Pancreas (tissue), 10 donors: ENCODE measurements at regions not wholly inside any gene's neighbourhood (a gene's known extent, or its start where the extent isn't known, plus 50 kb on each side); places are given as distances from the start of the nearest gene placed in this dataset.

Experiments
- ATAC-seq, 4 donors: fragments of 200-7000 bp; cut with Tn5 transposase; one replicate each; pipeline versions ENCODE4 v1.8.0 to v1.9.1; 2020; ENCODE audit warnings: mild to moderate bottlenecking in 4 of 4, moderate library complexity in 4 of 4
- DNase-seq, 6 donors: peaks; one replicate each; pipeline ENCODE4 v3.0.0-alpha.2; 2020
- FAIRE-seq: peaks from 2 replicates; lab custom pipeline; 2012; peaks lifted over from hg19 to GRCh38; lab: Jason Lieb, UNC
- H3K27ac ChIP-seq, 4 donors: fragments of 200-600 bp; sonication (generic); 1 replicate in 3 of 4; 2 replicates in 1 of 4; pipeline versions ENCODE4 v1.5.0 to v1.8.0; 2020
- H3K27me3 ChIP-seq, 4 donors: fragments of 200-600 bp; one replicate each; pipeline ENCODE4 v1.8.0; 2021
- H3K36me3 ChIP-seq, 3 donors: fragments of 200-600 bp; sonication (generic) in 1 of 3; one replicate each; pipeline versions ENCODE4 v1.5.0 to v1.8.0; 2020 to 2021
- H3K4me1 ChIP-seq, 3 donors: fragments of 200-600 bp; one replicate each; pipeline ENCODE4 v1.8.0; 2021
- H3K4me3 ChIP-seq, 4 donors: fragments of 200-600 bp; sonication (generic) in 2 of 4; one replicate each; pipeline versions ENCODE4 v1.5.0 to v1.8.0; 2020 to 2021
- H3K9me3 ChIP-seq, 4 donors: fragments of 200-600 bp; one replicate each; pipeline ENCODE4 v1.8.0; 2021
- WGBS, 2 donors: extraction: QIAGEN DNeasy Blood & Tissue Kit; methylation state at CpG; one replicate each; pipeline ENCODE4 v1.1.7; 2013; 5-methylcytosine and 5-hydroxymethylcytosine counted together
- intact Hi-C, 3 donors: fragments of 100-400 bp; cut with DNase I; formaldehyde crosslinking; loops; one replicate each; pipeline versions ENCODE4 v1.11.1 to v1.14.2; 2022
- TF ChIP-seq, protein P1 (sequence below), 4 donors: fragments of 200-600 bp; sonication (generic) in 3 of 4; IDR thresholded peaks; one replicate each; pipeline versions ENCODE4 v1.5.0 to v1.8.0; 2021; ENCODE audit warnings: antibody characterized with exemption in 4 of 4
- donor health status: healthy with polysubstance abuse.
- donor health status: DM: no; HTN: no; CAD: no; lungs with moderate emphysema.
- donor health status: DM: no; HTN: no; CAD: no.
- donor health status: control.
- donor health status: control.
- donor health status: Bipolar disorder and iron deficiency.
- donor health status: DM: yes; HTN: yes; CAD: no.
- donor health status: DM: no; HTN: no; CAD: no.
- donor health status: DM: no; HTN: no; CAD: no.
- donor health status: DM: yes; HTN: yes; CAD: no.

DNA sequence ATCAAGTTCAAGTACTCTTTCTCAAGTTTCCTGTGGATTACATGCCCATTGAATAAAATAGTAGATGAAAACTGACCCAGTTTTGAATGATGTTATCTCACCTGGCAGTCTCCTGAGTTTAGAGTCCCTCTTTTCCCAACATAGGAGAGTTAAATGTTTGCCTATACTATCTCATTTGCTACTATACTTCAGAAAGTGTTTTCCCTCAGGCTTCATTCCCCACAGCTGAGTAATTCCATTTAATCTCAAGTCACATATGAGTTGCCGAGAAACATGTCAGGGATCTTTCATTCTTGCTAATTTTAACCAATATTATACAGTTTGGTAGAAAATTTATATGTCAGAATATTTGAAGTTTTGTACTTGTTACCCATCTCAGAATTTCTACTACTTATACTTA lies 150.4 kb upstream of the CDH19 start:
- DNase-seq (no peak), FAIRE-seq (no peak), ATAC-seq (no peak)
- TF ChIP-seq, protein P1, sequence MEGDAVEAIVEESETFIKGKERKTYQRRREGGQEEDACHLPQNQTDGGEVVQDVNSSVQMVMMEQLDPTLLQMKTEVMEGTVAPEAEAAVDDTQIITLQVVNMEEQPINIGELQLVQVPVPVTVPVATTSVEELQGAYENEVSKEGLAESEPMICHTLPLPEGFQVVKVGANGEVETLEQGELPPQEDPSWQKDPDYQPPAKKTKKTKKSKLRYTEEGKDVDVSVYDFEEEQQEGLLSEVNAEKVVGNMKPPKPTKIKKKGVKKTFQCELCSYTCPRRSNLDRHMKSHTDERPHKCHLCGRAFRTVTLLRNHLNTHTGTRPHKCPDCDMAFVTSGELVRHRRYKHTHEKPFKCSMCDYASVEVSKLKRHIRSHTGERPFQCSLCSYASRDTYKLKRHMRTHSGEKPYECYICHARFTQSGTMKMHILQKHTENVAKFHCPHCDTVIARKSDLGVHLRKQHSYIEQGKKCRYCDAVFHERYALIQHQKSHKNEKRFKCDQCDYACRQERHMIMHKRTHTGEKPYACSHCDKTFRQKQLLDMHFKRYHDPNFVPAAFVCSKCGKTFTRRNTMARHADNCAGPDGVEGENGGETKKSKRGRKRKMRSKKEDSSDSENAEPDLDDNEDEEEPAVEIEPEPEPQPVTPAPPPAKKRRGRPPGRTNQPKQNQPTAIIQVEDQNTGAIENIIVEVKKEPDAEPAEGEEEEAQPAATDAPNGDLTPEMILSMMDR (IDR thresholded peaks at IDR 0.05), result no peak
- intact Hi-C loops, result no loop called here
- Histone ChIP-seq H3K9me3 (no peaks in the 10 kb centered on the region), H3K4me3 (no peak overlapping the region), H3K27me3 (no peaks in the 10 kb centered on the region), H3K4me1 (no peaks in the 10 kb centered on the region), H3K36me3 (no peaks in the 10 kb centered on the region), H3K27ac (no peak overlapping the region)
- 49 to 53% methylated on average over 1 of the region's 1 CpG for WGBS, 2 donors

DNA sequence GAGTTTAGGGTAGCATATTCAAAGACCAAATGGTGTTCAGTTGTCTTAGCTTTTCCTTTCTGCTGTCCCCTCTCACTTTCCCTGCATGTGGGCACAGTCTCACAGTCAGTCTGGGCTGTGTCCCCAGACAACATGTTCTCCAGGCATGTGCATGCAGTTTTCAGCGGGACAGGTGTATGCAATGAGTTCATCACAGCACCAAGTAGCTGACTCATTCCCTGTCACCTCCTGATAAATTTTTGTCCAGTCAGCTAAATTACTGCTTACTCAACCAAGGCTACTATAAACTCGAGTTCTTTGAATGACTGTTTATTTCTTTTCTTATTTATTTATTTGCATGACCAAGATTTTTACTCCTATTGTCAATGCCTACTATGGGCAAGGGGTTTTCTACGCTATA lies 148.8 kb upstream of the CDH19 start:
- intact Hi-C loops, result no loop called here
- TF ChIP-seq, protein P1 (IDR thresholded peaks at IDR 0.05), result no peak
- ATAC-seq, result peak; percentile 53 to 77 (median 73)
- no peak for FAIRE-seq
- Histone ChIP-seq H3K27me3 (no peaks in the 10 kb centered on the region), H3K36me3 (no peaks in the 10 kb centered on the region), H3K27ac (no peak overlapping the region), H3K4me3 (no peak overlapping the region), H3K4me1 (no peaks in the 10 kb centered on the region), H3K9me3 (no peaks in the 10 kb centered on the region)
- WGBS, 2 donors, result 49 to 52% methylated on average over 3 of the region's 3 CpGs
- no peak for DNase-seq

DNA sequence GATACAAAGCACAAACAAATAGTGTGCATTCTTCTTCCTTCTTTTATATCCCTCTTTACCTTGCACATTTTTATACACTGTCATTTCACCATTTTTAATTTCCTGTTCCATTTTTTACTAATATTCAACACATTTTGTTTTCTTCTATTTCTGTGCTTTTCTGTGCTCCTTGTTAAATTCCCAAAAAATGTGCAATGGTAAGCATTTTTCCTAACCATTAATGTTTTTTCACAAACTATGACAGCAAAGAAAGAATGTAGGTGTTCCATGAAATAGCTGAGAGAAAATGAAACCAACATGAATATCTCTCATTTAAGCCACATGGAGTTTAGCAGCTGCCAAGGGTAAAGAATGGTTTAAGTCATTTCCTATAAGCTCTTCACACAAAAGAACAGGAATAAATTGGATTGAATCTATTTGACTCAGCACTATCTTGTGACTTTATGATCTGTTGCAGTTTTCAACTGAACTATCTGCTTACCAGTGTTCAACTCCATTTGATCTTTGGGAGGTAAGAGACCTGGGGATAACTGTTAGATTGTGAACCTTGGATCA lies 145.7 kb upstream of the CDH19 start:
- intact Hi-C loops, result loop anchor here in 1 of 3 donors (5.0 kb wide), 1 partner anchor 187 kb away; no protein-coding TSS in a partner anchor
- no peak overlapping the region for H3K27ac ChIP-seq
- H3K4me3 ChIP-seq, result no peak overlapping the region
- DNase-seq (no peak), ATAC-seq (no peak), FAIRE-seq (no peak)
- no peaks in the 10 kb centered on the region for H3K36me3 ChIP-seq
- no peaks in the 10 kb centered on the region for H3K9me3 ChIP-seq
- H3K4me1 ChIP-seq, result no peaks in the 10 kb centered on the region
- H3K27me3 ChIP-seq, result no peaks in the 10 kb centered on the region
- TF ChIP-seq, protein P1 (IDR thresholded peaks at IDR 0.05), result peak in 1 of 4 donors; percentile 5

DNA sequence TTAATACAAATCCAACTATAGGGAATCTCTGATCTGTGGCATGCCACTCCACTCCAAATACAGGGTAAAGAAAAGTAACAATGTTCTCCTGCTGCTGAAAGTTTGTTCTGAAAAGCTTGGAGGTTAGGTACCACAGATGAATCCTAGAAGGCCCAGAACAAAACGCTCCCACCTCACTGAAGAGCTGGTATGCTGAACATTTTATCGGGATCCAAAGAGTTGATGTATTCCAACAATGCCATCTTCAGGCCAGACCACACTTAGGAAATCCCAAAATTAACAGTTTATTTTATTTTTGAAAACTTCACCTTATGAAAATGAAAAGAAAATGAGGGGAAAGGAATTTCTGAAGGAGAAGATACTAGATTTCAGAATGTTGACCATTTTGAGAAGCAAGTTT lies 145.1 kb upstream of the CDH19 start:
- DNase-seq, result no peak
- intact Hi-C loops, result loop anchor here in 1 of 3 donors (5.0 kb wide), 1 partner anchor 187 kb away; no protein-coding TSS in a partner anchor
- Histone ChIP-seq H3K4me3 (no peak overlapping the region), H3K36me3 (no peaks in the 10 kb centered on the region), H3K9me3 (no peaks in the 10 kb centered on the region), H3K27ac (no peak overlapping the region), H3K27me3 (no peaks in the 10 kb centered on the region), H3K4me1 (no peaks in the 10 kb centered on the region)
- TF ChIP-seq, protein P1 (IDR thresholded peaks at IDR 0.05), result peak in 2 of 4 donors; percentile 10 to 15
- ATAC-seq, result peak; percentile 40 to 82 (median 77)
- no peak for FAIRE-seq
- WGBS, 2 donors, result 18 to 25% methylated on average over 2 of the region's 2 CpGs

DNA sequence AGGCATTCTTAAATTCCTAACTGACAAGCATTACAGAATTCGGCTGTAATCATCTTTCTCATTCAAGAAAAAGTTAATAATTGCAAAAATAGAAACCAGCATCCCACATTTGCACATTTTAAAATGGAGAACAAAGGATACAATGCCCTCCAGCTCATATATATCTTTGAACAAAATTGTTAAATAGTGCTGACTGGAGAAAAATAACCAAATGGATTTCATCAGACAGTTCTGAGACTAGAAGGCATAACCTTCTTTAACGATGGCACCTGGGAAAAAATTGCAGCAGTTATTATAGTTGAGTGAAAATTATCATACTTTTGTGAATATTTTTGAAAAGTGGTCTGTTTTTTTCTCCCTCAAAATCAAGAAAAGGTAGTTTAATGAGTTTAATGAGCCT lies 138.9 kb upstream of the CDH19 start:
- intact Hi-C loops, result no loop called here
- Histone ChIP-seq H3K4me3 (no peak overlapping the region), H3K9me3 (no peaks in the 10 kb centered on the region), H3K4me1 (no peaks in the 10 kb centered on the region), H3K27ac (no peak overlapping the region), H3K36me3 (no peaks in the 10 kb centered on the region), H3K27me3 (no peaks in the 10 kb centered on the region)
- FAIRE-seq, result no peak
- DNase-seq, result no peak
- no peak for ATAC-seq
- 52 to 54% methylated on average over 2 of the region's 2 CpGs for WGBS, 2 donors
- TF ChIP-seq, protein P1 (IDR thresholded peaks at IDR 0.05), result no peak
